NCI-H69 (cell line): ENCODE measurements at regions not wholly inside any gene's neighbourhood (a gene's known extent, or its start where the extent isn't known, plus 50 kb on each side); places are given as distances from the start of the nearest gene placed in this dataset.

Experiments used
- DNase-seq: peaks from one replicate; lab custom pipeline; 2025; lab: John Stamatoyannopoulos, UW

DNA sequence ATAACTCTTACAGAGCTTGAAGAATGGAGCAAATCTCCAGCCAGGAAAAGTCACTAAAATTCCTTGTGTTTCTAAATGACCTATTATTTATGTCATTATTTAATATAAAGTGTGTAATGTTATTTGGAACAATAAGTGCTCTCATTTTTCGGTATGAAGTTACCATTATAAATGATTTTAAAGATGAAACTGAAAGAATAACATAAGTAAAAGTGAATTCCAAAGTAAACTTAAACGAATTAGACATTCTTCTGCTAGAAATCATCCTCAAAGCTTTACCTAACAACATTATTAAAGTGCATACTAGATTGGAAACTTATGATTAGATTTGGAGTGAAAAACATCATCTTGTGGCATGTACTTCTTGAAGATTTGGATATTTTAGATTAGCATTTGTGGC lies 897.2 kb upstream of the CDH2 start:
- DNase-seq = no peak

DNA sequence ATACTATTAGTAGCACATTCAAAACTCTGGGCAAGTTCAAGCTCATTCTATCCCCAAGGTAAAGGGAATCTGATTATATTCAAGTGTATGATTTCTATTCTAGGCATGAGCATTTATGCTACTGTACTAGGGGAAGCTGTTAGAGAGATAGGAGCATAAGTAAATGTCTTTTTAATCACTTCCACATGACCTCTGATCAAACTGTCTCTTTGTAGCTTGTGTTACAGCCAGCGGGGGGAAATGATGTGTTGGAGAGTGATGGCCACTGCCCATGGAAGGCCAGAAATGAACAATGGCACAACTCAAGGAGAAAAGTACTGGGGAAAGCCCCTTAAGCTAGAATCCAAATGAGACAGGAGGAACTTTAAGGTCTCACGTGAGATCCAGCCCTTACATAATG lies 894.9 kb upstream of the CDH2 start:
- DNase-seq = no peak

DNA sequence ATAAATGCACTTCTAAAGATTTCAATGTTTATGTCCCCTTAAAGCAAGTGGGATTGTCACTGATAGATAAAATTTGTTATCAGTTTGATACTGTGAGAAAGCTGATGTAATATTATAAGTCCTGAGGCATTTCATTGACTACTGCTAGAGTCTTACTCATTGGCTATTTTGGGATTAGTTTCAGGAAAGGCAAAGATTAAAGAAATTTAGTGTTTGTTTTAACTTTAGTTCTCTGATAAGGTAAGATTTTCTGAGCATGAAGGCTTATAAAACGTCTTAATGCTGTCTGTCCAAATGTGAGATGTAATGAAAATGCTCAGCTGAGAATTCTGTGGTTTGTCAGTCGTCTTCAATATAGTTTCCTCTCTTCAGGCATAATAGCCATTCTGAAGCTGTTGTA lies 886.4 kb upstream of the CDH2 start:
- DNase-seq = no peak

DNA sequence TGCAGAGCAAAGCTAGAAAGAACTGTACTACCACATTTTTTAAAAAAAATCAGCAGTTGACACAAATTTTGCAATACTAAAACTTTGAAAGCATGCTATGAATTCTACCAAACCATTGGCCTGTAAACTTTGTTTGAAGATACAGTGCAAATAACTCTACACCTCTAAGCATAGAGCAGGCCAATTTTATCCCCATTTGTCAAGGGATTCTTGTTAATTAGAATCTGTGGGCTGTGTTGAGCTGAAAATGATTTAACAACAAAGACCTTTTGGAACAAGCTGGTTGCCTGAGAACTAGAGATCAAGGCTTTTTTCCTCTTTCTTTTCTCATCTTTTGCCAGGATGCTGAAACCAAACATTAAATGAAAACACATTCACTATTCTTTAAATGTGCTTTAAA lies 886.0 kb upstream of the CDH2 start:
- no peak for DNase-seq

DNA sequence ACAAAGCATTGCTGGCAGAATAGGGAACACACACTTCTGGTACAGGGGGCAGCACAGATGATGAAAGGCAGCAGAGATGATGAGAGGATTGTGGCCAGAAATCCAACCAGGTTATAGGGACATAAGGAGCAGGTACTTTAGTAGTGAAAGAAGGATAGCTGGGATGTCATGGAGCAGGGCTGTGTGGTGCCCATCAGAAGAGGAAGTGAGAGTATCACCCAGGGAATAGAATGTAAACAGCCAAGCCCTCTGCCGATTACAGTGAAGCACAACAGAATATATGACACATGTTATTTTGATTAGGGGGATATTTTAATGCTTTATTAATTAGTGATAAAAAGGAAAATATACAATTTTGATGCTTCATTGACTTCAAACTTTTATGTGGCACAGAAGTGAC lies 883.4 kb upstream of the CDH2 start:
- peak; percentile 39 for DNase-seq

DNA sequence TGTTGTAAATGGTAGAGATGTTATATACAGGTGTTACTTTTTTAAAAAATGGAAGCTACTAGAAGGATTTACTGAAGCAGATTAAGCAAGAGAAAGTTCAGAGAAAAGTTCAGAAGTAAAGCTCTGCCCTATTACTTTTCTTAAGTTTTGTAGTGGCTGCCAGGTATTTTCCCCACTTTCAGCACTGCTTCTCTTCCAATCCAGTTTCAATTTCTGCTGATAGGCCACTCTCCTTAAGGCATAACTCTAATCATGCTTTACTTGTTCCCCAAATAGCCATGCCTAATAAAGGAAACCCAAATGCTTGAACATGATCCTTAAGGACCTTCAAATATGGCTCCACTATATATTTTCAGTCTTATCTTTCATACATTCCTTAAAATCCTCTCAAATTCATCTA lies 880.8 kb upstream of the CDH2 start:
- DNase-seq = no peak

DNA sequence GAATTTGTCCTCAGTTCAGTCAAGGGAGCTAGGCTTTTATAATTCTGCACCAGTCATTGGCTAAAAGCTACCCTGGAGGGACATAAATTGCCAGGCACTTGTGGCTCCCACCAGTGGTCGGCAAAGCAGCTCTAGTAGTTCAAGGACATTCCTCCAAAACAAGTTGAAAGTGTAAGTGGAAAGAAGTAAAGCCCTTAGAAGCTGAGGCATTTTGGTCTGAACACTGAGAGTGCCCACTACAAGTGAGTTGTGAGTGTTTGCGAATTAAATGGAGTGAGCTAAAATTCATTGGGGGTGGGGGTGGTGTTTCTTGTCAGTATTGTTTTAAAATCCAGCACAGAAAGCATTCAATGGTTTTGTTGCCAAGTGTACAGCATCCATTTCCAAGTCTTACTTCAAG lies 879.9 kb upstream of the CDH2 start:
- DNase-seq = no peak

DNA sequence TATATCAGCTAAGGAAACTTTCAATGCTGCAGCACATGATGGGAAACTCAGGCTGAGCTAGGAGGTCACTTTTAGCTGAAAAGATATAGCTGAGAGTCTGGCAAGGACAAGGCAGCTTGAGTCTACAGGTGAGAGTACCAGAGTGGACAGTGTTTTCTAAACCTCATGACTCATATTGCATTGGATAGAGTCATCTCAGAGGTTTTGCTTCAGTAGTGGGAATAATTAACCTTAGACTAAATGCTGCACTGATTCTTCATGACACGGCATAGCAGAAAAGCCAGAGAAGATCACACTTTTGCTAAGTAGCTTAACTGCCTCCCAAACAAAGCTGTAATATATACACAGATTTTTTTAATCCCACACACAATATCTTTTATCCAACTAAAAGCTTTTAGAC lies 865.0 kb upstream of the CDH2 start:
- DNase-seq = no peak

DNA sequence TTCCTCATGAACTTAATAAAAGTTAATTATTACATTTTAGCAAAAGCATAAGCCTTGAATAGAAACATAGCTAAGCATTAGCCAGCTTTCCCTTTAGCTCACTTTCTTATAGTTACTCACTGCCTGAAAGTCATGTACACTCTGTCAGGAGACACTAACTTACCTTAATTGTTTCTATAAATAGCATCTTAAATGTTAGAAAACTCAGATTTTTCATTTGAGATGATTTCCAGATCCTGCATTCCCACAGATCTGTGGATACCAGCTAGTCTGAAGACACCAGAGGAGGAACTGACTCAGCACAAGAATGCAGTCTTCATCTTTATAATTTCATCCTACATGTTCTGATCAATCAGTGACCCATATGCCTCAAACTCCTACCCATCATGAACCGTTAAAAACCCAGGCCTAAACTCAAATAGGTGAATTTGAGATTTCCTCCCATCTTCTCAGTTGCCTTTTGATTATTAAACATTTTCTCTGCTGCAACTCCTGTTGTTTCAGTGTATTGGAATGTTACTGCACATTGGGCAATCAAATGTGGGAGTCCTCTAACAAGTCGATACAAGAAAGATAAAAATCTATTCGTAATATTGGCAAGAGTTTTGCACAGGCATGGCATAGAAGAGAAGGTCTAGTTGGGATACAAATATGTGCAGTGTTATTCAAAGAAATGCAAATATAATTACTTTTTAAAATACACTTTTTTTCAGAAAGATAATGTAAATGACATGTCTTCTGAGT lies 857.4 kb upstream of the CDH2 start:
- DNase-seq = no peak

DNA sequence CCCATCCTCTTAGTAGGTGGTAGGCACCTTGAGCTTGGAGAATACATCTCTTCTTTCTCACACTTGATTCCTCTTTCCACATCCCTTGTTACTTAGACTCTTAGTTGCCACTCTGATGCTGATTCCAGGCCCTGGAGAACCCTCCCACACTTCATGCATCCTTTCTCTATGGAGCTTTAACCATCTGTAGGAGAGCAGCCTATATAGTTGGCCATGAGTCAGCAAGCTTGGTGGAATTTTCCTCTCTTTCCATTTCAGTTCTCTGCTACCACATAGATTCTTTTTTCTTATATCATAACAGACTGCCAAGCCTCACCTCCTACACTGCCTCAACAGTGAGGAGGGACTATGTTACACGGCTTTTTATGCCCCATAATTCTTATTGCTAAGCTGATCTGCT lies 851.6 kb upstream of the CDH2 start:
- no peak for DNase-seq

DNA sequence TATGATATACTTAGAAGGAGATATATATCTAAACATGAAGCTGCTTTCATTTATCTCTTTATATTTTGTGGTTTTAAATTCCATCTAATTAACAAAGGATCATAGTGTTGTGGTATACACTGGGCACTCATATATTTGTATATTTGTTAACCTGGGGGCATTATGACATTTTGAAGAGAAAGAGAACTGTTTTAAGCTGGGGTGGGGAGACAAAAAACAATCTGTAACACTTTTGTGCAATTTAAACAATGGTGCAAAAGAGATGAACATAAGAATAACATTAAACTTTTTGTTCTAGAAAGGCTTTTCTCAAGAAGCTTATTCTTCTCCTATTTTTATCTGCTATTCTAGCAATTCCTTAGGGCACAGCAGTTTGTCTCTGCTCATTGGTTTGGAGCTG lies 842.0 kb upstream of the CDH2 start:
- no peak for DNase-seq

DNA sequence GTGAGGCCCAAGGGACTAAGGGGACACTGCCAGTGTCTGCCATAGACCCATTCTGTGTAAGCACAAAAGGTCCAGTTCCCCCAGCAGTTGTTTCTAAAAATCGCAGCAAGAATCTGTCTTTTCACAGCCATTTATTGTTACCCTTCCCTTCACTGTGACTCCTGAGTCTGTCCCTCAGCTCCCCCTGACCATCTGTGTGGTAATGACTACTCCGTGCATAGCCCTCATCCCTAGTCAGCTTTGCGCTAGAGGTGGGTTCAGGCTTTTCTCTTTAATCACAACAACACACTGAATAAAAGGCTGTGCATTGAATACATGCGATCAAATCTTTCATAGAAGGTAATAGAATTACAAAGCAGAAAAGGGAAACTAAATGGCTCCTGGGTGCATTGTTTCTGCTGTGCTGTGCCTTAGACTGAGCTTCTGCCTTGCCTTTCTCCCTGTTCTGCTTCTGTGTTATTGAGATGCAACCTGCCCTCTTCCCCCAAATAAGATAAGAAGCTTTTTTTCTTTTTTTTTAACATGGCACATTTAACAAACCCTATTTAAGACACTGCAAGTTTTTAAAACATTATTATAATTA lies 836.0 kb upstream of the CDH2 start:
- no peak for DNase-seq

DNA sequence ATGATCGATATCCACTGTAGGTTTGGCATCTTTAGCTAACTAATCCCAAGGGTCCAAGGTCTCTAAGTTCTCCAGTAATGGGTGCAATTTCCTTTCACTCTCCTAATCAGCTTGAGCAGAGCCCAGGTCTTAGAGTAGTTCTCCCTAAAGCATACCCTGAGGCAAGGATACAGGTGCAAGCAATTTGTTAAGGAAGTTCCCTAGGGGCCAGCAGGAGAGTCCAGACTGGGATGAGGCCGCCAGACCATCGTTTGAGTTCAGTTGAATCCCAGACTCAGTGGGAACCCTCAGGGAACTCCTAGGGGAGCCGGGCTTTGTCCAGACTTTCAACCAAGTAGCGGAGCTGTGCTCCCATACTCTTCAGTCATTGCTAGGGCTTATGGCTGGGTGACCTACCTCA lies 835.4 kb upstream of the CDH2 start:
- DNase-seq = peak; percentile 33

DNA sequence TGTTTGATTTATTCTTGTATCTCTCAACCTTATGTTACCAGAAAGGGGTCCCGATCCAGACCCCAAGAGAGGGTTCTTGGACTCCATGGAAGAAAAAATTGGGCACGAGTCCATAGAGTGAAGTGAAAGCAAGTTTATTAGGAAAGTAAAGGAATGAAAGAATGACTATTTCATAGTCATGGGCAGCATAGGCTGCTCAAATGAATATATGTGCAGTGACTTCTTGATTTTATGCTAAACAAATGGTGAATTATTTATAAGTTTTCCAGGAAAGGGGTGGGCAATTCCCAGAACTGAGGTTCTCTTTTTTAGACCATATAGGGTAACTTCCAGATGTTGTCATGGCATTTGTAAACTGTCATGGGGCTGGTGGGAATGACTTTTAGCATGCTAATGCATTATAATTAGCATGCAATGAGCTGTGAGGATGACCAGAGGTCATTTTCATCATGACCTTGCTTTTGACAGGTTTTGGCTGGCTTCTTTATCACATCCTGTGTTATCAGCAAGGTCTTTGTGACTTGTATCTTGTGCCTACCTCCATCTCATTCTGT lies 832.4 kb upstream of the CDH2 start:
- no peak for DNase-seq

DNA sequence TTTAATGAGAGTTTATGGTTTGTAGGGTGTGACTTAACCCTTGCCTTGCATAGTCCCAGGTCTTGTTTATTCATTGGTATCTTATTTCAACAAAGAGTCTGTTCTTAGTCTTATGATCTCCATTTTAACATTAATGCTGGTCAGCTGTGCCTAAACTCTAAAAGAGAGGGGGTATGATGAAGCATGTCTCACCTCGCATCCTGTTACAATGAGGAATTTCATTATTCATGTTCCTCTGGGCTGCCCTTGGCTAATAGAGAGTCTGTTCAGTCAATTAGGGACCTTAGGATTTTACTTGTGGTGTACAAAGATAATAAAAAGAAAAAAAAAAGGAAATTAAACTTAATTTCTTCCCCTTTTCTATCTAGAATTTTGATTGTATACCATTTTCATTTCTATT lies 831.9 kb upstream of the CDH2 start:
- DNase-seq = no peak

DNA sequence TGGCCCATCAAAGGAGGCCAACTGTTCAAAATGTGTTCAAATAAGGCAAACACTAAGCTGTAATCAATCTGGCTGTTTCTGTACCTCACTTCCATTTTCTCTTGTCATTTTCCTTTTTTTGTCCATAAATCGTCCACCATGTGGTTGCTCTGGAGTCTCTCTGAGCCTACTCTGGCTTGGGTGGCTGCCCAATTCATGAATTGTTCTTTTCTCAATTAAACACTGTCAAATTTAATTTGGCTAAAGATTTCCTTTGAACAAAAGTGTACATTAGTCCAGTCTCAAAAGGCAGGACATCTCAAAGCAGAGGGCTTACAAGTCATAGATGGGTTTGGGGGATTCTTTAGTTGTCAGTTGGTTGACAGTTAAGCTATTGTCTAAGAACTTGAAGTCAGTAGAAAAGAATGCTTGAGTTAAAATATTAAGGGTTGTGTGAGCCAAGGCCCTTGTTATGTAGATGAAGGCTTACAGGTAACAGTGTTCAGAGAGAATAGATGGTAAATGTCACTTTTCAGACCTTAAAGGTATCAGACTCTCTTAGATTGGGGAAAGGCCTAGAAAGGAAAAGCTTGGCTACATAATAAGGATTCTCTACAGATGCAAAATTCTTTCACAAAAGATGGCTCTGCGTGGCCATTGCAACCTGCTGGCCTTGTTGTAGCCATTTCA lies 831.2 kb upstream of the CDH2 start:
- no peak for DNase-seq

DNA sequence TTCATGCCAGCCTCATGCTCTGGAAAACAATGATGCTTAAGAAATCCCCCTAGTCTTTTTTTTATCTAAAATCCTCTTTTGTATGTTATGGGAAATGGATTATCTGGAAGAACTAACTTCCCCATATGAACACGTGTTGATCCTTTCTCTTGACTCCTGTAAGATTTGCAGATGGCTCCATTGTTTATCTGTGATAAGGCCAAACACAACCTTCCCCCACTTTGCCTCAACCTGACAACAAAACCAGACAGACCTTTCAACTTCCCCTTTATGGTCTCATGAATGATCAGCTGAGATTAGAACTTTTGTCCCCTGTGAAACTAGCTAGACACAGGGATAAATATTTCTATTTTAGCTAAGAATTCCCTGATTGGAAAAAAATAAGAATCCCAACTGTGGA lies 828.0 kb upstream of the CDH2 start:
- no peak for DNase-seq

DNA sequence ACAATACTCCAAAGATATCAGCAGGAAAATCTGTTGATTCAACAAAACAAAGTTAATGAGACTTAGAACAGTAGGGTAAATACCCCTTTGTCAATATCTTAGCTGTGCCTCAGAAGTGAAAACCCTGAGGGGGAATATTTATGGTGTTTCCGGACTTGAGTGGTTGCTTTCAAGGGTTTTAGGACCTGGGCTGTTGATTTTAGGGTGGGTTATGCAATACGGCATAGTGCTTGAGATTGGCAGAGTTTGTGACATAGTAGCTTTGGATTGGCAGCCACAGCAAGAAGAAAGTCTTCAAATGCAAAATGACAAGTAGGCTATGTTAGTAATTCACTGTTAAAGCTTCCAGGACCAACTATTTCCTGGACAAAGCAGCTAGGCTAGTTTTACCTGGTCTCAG lies 826.3 kb upstream of the CDH2 start:
- DNase-seq = peak; percentile 22

DNA sequence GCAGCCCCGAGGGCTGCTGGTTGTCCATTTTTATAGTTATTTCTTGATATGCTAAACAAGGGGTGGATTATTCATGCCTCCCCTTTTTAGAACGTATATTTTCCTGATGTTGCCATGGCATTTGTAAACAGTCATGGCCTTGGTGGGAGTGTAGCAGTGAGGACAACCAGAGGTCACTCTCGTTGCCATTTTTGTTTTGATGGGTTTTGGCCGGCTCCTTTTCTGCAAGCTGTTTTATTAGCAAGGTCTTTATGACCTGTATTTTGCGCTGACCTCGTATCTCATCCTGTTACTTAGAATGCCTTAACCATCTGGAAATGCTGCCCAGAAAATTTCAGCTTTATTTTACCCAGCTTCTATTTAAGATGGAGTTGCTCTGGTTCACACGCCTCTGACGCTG lies 825.8 kb upstream of the CDH2 start:
- no peak for DNase-seq

DNA sequence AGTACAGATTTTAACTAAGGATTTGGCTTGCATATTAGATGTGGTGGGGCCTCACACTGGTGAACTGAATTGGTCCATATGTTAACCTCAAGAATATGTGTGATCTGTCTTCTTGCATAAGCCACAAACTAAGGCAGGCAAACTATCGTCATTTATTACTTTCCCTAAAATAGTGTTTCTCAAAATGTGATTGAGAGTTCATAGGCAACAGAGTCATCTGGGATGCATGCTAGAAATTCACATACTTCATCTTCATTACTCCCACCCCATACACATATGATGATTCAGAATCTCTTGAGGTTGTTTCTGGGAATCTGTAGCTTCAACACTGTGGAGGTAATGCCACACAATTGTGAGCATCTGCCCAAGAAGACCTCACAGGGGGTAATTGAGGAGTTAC lies 822.8 kb upstream of the CDH2 start:
- no peak for DNase-seq

DNA sequence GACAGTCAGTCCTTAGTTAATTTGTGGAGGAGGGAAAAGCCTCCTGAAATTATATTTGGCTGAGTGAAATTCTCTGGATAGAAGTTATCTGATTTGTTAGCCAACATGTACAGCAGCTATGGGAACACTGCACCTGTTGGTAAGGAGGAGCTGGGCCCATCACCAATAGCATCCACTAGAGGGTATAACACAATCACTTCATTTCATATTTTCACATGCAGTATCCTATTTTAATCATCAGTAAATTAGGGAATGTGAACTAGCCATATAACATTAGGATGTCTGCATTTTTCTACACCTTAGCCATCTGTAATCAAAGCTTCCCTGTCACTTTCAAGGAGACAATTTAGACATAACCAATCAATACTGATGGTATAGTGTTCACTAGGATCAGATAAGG lies 818.4 kb upstream of the CDH2 start:
- peak; percentile 64 for DNase-seq

DNA sequence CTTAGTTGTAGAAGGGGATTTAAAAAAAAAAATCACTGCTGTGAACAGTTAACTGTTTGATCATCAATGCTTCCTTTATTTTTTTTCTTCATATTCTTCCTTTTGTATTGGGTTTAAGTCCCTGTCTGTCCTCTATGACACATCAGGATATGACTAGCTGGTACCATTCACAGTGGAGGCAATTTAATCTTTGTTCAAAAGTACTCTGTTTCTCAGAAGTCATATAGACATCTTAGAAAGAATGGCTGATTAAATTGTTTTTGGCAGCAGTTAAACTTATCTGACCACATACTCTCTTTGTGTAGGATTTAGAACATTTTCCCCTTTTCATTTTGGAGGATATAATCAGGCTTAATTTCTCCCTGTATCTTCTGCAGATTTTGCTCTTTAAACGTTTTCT lies 807.8 kb upstream of the CDH2 start:
- DNase-seq = no peak

DNA sequence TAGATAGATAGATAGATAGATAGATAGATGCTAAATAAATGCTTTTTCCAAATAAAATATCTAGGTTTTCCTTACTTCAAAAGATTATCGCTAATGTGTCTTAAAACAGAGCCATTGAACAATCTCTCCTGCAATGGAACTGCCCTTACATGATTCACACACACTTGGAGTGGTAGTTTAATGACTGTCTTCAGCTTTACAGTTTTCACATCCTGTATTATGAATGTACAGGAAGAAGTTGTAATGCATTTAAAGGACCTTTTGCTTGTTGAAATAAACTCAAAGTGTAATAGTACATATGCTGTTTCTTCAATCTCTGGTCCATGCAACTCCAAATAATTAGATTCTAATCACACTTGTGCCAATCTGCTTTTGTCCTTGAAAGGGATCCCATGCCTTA lies 797.6 kb upstream of the CDH2 start:
- no peak for DNase-seq
